Mammary epithelial cell (primary cell): ENCODE measurements at regions not wholly inside any gene's neighbourhood (a gene's known extent, or its start where the extent isn't known, plus 50 kb on each side); places are given as distances from the start of the nearest gene placed in this dataset.

Source experiments
- CTCF ChIP-seq, 2 donors: IDR thresholded peaks in 1 of 2; conservative IDR thresholded peaks in 1 of 2; 2 replicates each; pipeline ENCODE4 v1.5.1; 2011 to 2012; ENCODE audit warnings: inconsistent platforms in 2 of 2, low read length in 2 of 2, mild to moderate bottlenecking in 2 of 2, control low read depth in 1 of 2, low read depth in 1 of 2; ENCODE audit not compliant: insufficient read depth in 1 of 2; ENCODE audit errors: extremely low read depth in 1 of 2
- EZH2 ChIP-seq: IDR thresholded peaks from 2 replicates; pipeline ENCODE4 v1.6.1; 2012; ENCODE audit warnings: low read length, inconsistent platforms, borderline replicate concordance

- TF ChIP-seq CTCF (conservative IDR thresholded peaks at IDR 0.05 in 1 of 2, IDR thresholded peaks at IDR 0.05 in 1 of 2; ENCODE audit: extremely low read depth in 1 of 2, insufficient read depth in 1 of 2, low read depth in 1 of 2, low read length in 2 of 2) (no peak), EZH2 (no peak)
These were observed 87.7 kb downstream of the UTP18 start for GRCh38 chr17:51347851-51348584.
